ENCODE measurements at regions not wholly inside any gene's neighbourhood (a gene's known extent, or its start where the extent isn't known, plus 50 kb on each side); places are given as distances from the start of the nearest gene placed in this dataset.
"Not testable (repeated sequence)": the region's sequence is repeated elsewhere in the genome, so short reads cannot be mapped to it uniquely, and the experiment has no call there.

DNA sequence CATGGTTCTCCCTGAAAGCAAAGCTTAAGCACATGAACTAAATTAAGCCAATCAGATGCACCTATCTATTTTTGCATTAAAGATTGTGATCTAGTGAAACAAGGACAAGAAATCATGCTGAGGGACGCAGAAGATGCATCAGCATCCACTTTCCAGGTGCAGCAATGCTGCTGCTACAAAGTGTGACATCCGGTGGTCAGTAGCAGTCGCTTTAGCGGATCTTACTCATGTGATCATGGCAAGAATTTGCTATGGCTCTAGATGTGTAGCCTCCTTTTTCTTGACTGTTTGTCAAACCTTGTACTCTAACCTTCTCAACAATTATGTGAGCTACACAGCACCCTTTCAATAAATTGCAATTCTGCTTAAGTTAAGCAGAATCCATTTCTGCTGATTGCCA is 126.8 kb upstream of the SMLR1 start:
- DNase-seq (ENCODE audit: extremely low read depth in 1 of 2, low read depth in 1 of 2): no peak

DNA sequence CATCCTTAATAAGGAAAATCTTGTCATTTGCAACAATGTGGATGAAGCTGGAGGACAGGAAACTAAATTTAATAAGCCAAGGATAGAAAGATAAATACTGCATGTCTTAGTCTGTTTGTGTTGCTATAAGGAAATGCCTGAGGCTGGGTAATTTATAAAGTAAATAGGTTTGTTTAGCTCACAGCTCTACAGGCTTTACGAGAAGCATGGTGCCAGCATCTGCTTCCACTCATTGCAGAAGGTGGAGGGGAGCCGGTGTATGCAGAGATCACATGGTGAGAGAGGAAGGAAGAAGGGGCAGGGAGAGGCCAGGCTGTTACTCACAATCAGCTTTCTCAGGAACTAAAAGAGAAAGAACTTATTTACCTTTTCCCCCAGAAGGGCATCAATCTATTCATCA is 118.9 kb upstream of the SMLR1 start:
- DNase-seq (ENCODE audit: extremely low read depth in 1 of 2, low read depth in 1 of 2): no peak

GRCh38 chr6:130711641-130712040 is 115.6 kb upstream of the SMLR1 start:
- not testable (repeated sequence) for DNase-seq (ENCODE audit: extremely low read depth in 1 of 2, low read depth in 1 of 2)

- no peak for DNase-seq (ENCODE audit: extremely low read depth in 1 of 2, low read depth in 1 of 2)
Measured at GRCh38 chr6:130713144-130713543, 114.1 kb upstream of the SMLR1 start.

GRCh38 chr6:130715058-130715457 is 112.1 kb upstream of the SMLR1 start:
- DNase-seq (ENCODE audit: extremely low read depth in 1 of 2, low read depth in 1 of 2): no peak

DNA sequence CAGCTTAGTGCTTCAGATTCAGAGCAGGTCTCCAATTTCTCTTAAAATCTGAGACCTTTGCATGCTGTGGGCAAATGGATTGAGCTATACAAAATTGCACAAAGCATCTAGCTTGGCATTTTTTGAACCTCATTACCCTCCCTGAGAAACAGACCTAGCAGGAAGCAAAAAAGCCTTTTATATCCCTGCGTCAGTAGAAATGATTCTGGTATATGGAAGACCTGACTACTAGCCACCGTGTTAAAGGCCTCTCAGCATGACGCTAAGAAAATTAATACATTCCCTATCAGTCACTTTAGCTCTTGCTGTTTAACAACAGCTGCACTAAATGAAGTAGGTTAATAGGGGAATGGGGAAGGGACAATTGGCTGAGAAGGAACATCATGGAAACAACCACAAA is 110.7 kb upstream of the SMLR1 start:
- DNase-seq (ENCODE audit: extremely low read depth in 1 of 2, low read depth in 1 of 2): no peak

DNA sequence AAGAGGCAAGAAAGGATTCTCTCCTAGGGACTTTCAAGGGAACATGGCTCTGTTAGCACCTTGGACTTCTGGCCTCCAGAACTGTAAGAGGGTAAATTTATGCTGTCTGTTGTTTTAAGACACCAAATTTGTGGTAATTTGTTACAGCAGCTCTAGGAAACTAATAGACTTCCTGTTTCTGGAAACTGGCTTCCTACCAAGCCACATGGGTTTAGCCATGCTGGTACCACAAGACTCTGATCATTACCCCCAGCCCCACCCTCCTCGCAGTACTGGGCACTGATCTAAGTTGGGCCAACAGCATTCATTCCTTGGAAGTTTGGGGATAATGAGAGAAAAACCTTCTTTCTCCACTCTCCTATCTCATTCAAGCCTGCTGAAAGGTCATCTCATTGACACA is 109.5 kb upstream of the SMLR1 start:
- DNase-seq (ENCODE audit: extremely low read depth in 1 of 2, low read depth in 1 of 2): no peak

DNA sequence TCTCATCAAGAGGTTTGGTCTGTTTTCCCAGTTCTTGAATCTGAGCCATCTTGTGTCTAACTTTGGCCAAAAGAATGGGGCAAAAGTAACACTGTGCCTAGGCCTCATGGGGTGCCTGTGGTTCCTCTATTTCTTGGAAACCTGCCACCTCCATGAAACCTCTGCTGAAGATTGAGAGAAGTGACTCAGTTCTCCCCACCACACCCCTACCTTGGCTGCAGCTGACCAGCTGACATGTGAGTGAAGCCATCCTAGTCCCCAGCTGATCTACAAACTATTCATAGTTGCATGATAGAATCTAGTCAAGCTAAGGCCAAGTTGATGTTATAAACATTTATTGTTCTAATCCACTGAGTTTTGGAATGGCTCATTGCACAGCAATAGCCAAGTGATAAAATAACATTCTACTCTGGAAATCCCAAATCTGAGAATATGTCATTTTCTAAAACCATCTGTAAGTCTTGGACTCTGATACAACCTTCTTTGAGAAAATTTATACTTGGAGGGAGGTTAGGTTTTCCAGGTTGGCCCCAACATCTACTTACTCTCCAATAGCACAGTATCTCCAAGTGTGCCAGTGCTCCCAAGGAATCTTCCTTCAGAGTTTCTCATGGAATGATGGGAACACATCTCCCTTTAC is 107.0 kb upstream of the SMLR1 start:
- DNase-seq (ENCODE audit: extremely low read depth in 1 of 2, low read depth in 1 of 2): peak in 1 of 2 donors; percentile 7

DNA sequence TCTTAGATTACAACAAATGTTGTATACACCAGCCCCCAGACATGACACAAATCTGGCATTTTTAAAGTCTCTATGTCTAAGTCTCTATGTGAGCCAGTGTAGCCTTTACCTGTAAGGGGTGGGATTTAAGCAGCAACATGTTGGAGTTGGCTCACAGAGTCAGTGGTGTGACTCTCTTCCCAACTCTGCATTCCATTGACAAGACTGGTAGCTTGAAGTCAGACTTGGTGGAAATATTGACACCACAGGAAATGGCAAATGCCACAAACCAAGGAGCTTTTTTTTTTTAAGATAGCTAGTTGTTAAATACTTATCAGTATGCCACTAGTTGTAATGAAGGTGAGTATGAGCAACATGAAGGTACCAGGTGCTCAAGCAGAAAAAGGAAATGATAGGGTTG is 103.1 kb upstream of the SMLR1 start:
- DNase-seq (ENCODE audit: extremely low read depth in 1 of 2, low read depth in 1 of 2): no peak

- DNase-seq (ENCODE audit: extremely low read depth in 1 of 2, low read depth in 1 of 2): no peak
Measured at GRCh38 chr6:130725551-130725950, 101.7 kb upstream of the SMLR1 start.

DNA sequence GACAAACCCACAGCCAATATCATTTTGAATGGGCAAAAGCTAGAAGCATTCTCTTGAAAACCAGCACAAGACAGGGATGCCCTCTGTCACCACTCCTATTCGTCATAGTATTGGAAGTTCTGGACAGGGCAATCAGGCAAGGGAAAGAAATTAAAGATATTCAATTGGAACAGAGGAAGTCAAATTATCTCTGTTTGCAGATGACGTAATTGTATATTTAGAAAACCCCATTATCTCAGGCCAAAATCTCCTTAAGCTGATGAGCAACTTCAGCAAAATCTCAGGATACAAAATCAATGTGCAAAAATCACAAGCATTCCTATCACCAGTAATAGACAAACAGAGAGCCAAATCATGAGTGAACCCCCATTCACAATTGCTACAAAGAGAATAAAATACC is 99.1 kb upstream of the SMLR1 start:
- not testable (repeated sequence) for DNase-seq (ENCODE audit: extremely low read depth in 1 of 2, low read depth in 1 of 2)

GRCh38 chr6:130730600-130730999 is 96.6 kb upstream of the SMLR1 start:
- DNase-seq (ENCODE audit: extremely low read depth in 1 of 2, low read depth in 1 of 2): no peak

DNA sequence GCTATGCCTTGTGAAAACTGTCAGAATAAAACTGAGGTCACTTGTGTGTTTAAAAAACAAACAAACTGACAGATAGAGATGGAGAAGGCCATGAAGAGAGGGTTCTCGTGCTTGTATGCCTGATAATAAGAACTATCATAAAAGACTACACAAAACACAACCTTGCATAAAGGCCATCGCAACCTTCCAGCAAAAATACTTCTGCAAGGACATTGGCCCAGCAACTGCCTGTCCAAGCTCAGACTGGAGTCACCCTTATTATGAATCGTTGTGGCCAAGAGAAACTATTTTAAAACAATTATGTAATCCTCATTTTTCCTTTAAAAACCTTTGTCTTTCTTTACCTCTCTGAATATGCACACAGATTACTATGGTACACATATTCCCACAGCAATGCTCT is 93.0 kb upstream of the SMLR1 start:
- DNase-seq (ENCODE audit: extremely low read depth in 1 of 2, low read depth in 1 of 2): no peak

GRCh38 chr6:130740308-130740707 is 86.9 kb upstream of the SMLR1 start:
- DNase-seq (ENCODE audit: extremely low read depth in 1 of 2, low read depth in 1 of 2): no peak

DNA sequence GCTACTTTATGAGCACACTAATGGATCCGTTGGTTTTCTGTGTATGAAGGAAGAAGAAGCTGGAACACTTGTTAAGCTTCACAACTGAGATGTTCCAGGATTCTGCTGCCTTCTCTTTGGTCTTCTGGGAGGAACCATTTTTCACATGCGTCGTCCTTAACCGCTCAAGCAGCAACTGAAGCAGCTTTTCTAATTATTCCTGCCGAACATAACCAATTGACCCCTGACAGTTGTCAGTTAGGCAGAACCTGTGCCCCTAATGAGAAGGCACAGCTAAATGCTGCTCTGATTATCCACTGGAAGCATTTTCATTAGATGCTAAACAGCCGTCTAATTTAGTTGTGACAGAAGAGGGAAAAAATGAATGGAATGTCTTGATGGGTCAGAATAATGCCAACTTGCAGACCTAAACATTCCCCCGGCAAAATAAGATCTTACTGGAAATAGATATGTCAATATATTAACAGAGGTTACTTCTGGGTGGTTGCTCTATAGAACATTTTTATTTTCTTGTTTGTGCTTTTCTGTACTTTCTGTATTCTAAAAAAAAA is 85.0 kb upstream of the SMLR1 start:
- DNase-seq (ENCODE audit: extremely low read depth in 1 of 2, low read depth in 1 of 2): no peak

- DNase-seq (ENCODE audit: extremely low read depth in 1 of 2, low read depth in 1 of 2): no peak
Measured at GRCh38 chr6:130743175-130743574, 84.0 kb upstream of the SMLR1 start.

DNA sequence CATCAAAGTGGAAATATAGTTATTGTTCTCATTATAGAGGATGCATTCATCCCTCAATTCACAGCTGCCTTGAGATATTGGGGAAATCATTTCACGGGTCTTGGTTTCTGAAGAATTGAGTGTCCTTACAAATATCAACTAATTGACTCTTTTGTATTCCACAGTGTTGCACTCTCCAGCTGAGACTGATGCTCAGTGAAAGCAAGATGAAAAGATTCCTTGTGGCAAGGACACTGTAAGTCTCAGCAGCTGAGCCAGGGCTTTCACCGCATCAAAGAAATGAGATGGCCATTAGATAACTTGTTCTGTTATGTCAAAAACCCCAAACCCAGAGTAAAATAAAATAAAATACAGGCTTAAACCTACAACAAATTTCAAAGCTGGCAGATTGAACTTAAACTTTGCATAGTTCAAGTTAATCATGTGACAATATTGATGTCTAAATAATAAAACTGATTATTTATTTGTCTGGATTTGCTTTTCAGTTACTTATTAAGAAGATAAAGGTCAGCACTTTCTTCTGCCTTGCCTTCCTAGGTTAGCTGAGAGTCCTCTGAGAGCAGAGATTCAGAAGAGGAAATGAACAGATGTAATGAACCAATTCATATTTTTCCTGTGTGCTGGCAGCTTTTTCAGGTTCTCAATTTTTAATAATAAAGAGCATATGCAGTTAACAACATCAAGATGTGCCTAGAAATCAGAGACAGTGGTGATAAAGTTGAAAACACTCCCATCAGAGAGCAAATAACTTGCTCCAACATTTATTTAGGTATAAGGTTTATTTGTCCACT is 82.4 kb upstream of the SMLR1 start:
- DNase-seq (ENCODE audit: extremely low read depth in 1 of 2, low read depth in 1 of 2): no peak

GRCh38 chr6:130748041-130748440 is 79.2 kb upstream of the SMLR1 start:
- no peak for DNase-seq (ENCODE audit: extremely low read depth in 1 of 2, low read depth in 1 of 2)

DNA sequence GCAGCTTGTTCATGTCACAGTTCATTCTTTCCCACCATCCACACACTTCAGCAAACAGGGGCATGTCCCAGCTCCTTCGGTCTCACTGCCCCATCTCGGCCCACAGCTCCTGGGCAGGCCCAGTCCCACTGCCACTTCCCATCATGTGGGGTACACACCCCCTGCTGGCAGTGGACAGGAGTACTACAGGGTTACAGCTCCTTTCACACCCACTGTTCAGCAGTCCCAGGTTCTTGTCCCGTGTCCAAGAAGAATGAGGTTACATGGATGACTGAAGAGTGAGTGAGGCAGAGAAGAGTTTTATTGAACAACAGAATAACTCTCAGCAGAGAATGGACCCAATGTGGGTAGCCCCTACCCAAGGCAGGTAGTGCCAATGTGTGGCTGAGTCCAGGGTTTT is 77.8 kb upstream of the SMLR1 start:
- no peak for DNase-seq (ENCODE audit: extremely low read depth in 1 of 2, low read depth in 1 of 2)

DNA sequence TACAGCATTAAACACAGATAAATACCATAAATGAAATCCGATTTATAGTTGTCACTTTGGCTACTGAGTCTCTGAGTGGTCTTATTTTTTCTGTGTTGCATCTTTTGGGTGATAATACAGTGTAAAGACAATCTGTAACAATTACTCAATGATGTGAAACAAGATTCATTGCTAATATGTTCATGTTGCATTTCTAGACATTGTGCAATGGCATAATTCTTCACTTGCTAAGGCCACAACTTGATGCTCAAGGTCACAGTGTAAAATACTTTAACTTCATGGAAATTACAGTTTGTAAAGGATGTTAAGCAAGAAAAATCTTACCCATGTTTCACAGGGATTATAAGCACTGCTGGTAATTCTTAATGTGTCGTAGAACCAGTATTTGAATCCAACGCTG is 74.9 kb upstream of the SMLR1 start:
- DNase-seq (ENCODE audit: extremely low read depth in 1 of 2, low read depth in 1 of 2): no peak

GRCh38 chr6:130754786-130755367 is 72.3 kb upstream of the SMLR1 start:
- no peak for DNase-seq (ENCODE audit: extremely low read depth in 1 of 2, low read depth in 1 of 2)
